ENCODE measurements at regions not wholly inside any gene's neighbourhood (a gene's known extent, or its start where the extent isn't known, plus 50 kb on each side); places are given as distances from the start of the nearest gene placed in this dataset.

DNA sequence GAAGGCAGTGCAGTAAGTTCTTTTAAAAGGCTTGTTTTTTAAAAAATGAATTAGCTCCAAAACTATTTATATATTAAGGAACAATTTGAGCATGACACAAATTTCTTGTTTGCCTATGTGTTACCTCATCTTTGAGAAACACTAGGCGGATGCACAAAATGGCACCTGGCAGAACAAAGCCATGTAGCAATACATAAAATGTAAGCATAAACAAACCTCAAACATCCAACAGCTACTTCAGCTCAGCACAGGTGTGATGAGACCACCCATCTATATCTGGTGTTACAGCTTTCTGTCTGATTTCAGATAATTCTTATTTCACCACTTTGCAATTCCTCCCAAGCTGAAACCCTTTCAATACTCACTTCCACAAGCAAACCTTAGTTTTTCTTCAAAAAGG is 221.2 kb upstream of the CNTN6 start:
- TF ChIP-seq, protein P1, sequence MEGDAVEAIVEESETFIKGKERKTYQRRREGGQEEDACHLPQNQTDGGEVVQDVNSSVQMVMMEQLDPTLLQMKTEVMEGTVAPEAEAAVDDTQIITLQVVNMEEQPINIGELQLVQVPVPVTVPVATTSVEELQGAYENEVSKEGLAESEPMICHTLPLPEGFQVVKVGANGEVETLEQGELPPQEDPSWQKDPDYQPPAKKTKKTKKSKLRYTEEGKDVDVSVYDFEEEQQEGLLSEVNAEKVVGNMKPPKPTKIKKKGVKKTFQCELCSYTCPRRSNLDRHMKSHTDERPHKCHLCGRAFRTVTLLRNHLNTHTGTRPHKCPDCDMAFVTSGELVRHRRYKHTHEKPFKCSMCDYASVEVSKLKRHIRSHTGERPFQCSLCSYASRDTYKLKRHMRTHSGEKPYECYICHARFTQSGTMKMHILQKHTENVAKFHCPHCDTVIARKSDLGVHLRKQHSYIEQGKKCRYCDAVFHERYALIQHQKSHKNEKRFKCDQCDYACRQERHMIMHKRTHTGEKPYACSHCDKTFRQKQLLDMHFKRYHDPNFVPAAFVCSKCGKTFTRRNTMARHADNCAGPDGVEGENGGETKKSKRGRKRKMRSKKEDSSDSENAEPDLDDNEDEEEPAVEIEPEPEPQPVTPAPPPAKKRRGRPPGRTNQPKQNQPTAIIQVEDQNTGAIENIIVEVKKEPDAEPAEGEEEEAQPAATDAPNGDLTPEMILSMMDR (conservative IDR thresholded peaks at IDR 0.05; ENCODE audit: low read length): no peak
- no peak for TF ChIP-seq EZH2phosphoT487 (IDR thresholded peaks at IDR 0.05; ENCODE audit: borderline replicate concordance)

Data from Loucy (cell line).